ENCODE measurements at regions not wholly inside any gene's neighbourhood (a gene's known extent, or its start where the extent isn't known, plus 50 kb on each side); places are given as distances from the start of the nearest gene placed in this dataset.

- Histone ChIP-seq H4K20me1 (replicated peaks; ENCODE audit: insufficient read depth) (no peaks in the 10 kb centered on the region), H3K9me2 (ENCODE audit: insufficient read depth) (no peaks in the 10 kb centered on the region; the same call in 1 of the 2 replicates), H3K4me2 (no peak overlapping the region), H3K36me3 (ENCODE audit: insufficient read depth) (no peaks in the 10 kb centered on the region), H3K79me2 (replicated peaks; ENCODE audit: insufficient read depth) (no peaks in the 10 kb centered on the region), H3F3A (replicated peaks; ENCODE audit: low read depth) (no peaks in the 10 kb centered on the region), H3K4me1 (ENCODE audit: insufficient read depth) (no peaks in the 10 kb centered on the region), H3K4me3 (no peak overlapping the region), H3K27me3 (ENCODE audit: insufficient read depth) (no peaks in the 10 kb centered on the region), H3K27ac (ENCODE audit: low read depth) (no peak overlapping the region), H2AFZ (no peak overlapping the region)
- no peaks in the 10 kb centered on the region; the same call in 2 of the 3 replicates for H3K4me1 Mint-ChIP-seq
- no peak overlapping the region for H3K27ac Mint-ChIP-seq
- peaks cover 5% of the 10 kb centered on the region for H3K27me3 Mint-ChIP-seq (ENCODE audit: insufficient read depth, low read depth, poor library complexity)
- no peaks in the 10 kb centered on the region for H3K9me3 Mint-ChIP-seq
- ATAC-seq = no peak
- H3K4me3 Mint-ChIP-seq = no peak overlapping the region
- no peak for DNase-seq (ENCODE audit: low spot score)
- H3K36me3 Mint-ChIP-seq (ENCODE audit: low read depth) = no peaks in the 10 kb centered on the region
- no peak for TF ChIP-seq NANOG (IDR thresholded peaks at IDR 0.05; ENCODE audit: borderline replicate concordance)
- no peak for TF ChIP-seq JUNB (IDR thresholded peaks at IDR 0.05; ENCODE audit: unreplicated experiment)
- TF ChIP-seq EZH2 (IDR thresholded peaks at IDR 0.05; ENCODE audit: low read depth, unreplicated experiment) = no peak
- TF ChIP-seq ETS1 (IDR thresholded peaks at IDR 0.05) = no peak
- no peak for TF ChIP-seq ZNF462 (CRISPR knock-in tag; IDR thresholded peaks at IDR 0.05)
- no peak for TF ChIP-seq ZNF114 (CRISPR knock-in tag; IDR thresholded peaks at IDR 0.05)
- no peak for TF ChIP-seq REST (IDR thresholded peaks at IDR 0.05; ENCODE audit: unreplicated experiment)
- no peak for TF ChIP-seq ZNF331 (CRISPR knock-in tag; IDR thresholded peaks at IDR 0.05; ENCODE audit: low read depth)
- no peak for TF ChIP-seq EZH2phosphoT487 (IDR thresholded peaks at IDR 0.05; ENCODE audit: unreplicated experiment)
- TF ChIP-seq CREB1 (CRISPR knock-in tag; IDR thresholded peaks at IDR 0.05; ENCODE audit: low read depth) = no peak
- no peak for TF ChIP-seq STAT1 (IDR thresholded peaks at IDR 0.05; ENCODE audit: unreplicated experiment)
These were observed 394.7 kb downstream of the FBXO15 start for GRCh38 chr18:73752965-73753364.

All from GM23338 (cell line).